HEK293 (cell line): ENCODE measurements at regions not wholly inside any gene's neighbourhood (a gene's known extent, or its start where the extent isn't known, plus 50 kb on each side); places are given as distances from the start of the nearest gene placed in this dataset.

Experiments
- CTCF ChIP-seq: fragments of 450-650 bp; formaldehyde crosslinking; IDR thresholded peaks from 2 replicates; pipeline ENCODE4 v1.5.1; 2016; ENCODE audit warnings: missing biosample characterization, missing genetic modification characterization
- RBAK ChIP-seq: fragments of 450-650 bp; formaldehyde crosslinking; IDR thresholded peaks from 2 replicates; pipeline ENCODE4 v1.5.1; 2016; ENCODE audit warnings: missing biosample characterization, missing genetic modification characterization
- SP2 ChIP-seq: fragments of 450-650 bp; formaldehyde crosslinking; IDR thresholded peaks from 2 replicates; pipeline ENCODE4 v1.5.1; 2016; ENCODE audit warnings: missing biosample characterization, missing genetic modification characterization
- TCF7L2 ChIP-seq: IDR thresholded peaks from 2 replicates; pipeline ENCODE4 v1.6.1; 2011; ENCODE audit warnings: low read depth, mild to moderate bottlenecking, inconsistent platforms, low read length, moderate library complexity, borderline replicate concordance
- ZNF121 ChIP-seq: fragments of 450-650 bp; formaldehyde crosslinking; IDR thresholded peaks from 2 replicates; pipeline ENCODE4 v1.5.1; 2016; ENCODE audit warnings: missing biosample characterization, missing genetic modification characterization
- ZNF791 ChIP-seq: fragments of 450-650 bp; formaldehyde crosslinking; IDR thresholded peaks from 2 replicates; pipeline ENCODE4 v1.5.1; 2016; ENCODE audit warnings: missing biosample characterization, missing genetic modification characterization
- TF ChIP-seq, protein P1 (sequence below): fragments of 450-650 bp; formaldehyde crosslinking; IDR thresholded peaks from 2 replicates; pipeline ENCODE4 v1.5.1; 2016; ENCODE audit warnings: missing biosample characterization, missing genetic modification characterization
- TF ChIP-seq, protein P2 (sequence below): fragments of 450-650 bp; formaldehyde crosslinking; IDR thresholded peaks from 2 replicates; pipeline ENCODE4 v1.5.1; 2016; ENCODE audit warnings: missing biosample characterization, missing genetic modification characterization
- TF ChIP-seq, protein P3 (sequence below): fragments of 450-650 bp; formaldehyde crosslinking; IDR thresholded peaks from 2 replicates; pipeline ENCODE4 v1.5.1; 2016; ENCODE audit warnings: missing biosample characterization, missing genetic modification characterization
- TF ChIP-seq, protein P4 (sequence below): fragments of 450-650 bp; formaldehyde crosslinking; IDR thresholded peaks from 2 replicates; pipeline ENCODE4 v1.5.1; 2016; ENCODE audit warnings: missing biosample characterization, missing genetic modification characterization

DNA sequence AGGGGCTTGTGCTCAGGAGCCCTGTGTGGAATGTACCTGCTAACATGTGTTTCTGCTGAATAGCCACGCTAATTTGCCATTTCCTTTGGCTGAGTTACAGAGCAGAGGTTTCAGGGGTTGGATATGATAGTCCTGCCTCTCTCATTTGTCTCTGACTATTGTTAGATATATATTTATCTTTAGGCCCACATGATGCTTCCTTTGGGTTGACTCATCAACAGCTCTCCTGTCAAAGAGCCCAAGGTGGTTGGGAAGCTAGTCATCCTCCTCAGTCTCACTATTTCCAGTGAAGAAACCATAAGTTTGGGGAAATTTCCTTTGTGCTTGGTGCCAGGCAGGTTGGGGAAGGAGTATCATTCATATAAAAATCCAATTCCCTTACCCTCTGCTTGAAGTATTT, 1194.6 kb downstream of the ZPLD1 start:
- TF ChIP-seq CTCF (tag by site-specific recombination) = no peak
- no peak for TF ChIP-seq ZNF121 (tag by site-specific recombination)
- TF ChIP-seq, protein P1, sequence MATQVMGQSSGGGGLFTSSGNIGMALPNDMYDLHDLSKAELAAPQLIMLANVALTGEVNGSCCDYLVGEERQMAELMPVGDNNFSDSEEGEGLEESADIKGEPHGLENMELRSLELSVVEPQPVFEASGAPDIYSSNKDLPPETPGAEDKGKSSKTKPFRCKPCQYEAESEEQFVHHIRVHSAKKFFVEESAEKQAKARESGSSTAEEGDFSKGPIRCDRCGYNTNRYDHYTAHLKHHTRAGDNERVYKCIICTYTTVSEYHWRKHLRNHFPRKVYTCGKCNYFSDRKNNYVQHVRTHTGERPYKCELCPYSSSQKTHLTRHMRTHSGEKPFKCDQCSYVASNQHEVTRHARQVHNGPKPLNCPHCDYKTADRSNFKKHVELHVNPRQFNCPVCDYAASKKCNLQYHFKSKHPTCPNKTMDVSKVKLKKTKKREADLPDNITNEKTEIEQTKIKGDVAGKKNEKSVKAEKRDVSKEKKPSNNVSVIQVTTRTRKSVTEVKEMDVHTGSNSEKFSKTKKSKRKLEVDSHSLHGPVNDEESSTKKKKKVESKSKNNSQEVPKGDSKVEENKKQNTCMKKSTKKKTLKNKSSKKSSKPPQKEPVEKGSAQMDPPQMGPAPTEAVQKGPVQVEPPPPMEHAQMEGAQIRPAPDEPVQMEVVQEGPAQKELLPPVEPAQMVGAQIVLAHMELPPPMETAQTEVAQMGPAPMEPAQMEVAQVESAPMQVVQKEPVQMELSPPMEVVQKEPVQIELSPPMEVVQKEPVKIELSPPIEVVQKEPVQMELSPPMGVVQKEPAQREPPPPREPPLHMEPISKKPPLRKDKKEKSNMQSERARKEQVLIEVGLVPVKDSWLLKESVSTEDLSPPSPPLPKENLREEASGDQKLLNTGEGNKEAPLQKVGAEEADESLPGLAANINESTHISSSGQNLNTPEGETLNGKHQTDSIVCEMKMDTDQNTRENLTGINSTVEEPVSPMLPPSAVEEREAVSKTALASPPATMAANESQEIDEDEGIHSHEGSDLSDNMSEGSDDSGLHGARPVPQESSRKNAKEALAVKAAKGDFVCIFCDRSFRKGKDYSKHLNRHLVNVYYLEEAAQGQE (tag by site-specific recombination) = no peak
- TF ChIP-seq, protein P2, sequence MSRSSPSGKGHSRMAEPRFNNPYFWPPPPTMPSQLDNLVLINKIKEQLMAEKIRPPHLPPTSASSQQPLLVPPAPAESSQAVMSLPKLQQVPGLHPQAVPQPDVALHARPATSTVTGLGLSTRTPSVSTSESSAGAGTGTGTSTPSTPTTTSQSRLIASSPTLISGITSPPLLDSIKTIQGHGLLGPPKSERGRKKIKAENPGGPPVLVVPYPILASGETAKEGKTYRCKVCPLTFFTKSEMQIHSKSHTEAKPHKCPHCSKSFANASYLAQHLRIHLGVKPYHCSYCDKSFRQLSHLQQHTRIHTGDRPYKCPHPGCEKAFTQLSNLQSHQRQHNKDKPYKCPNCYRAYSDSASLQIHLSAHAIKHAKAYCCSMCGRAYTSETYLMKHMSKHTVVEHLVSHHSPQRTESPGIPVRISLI (tag by site-specific recombination) = no peak
- TF ChIP-seq ZNF791 (tag by site-specific recombination) = no peak
- no peak for TF ChIP-seq RBAK
- TF ChIP-seq TCF7L2 = no peak
- TF ChIP-seq, protein P3, sequence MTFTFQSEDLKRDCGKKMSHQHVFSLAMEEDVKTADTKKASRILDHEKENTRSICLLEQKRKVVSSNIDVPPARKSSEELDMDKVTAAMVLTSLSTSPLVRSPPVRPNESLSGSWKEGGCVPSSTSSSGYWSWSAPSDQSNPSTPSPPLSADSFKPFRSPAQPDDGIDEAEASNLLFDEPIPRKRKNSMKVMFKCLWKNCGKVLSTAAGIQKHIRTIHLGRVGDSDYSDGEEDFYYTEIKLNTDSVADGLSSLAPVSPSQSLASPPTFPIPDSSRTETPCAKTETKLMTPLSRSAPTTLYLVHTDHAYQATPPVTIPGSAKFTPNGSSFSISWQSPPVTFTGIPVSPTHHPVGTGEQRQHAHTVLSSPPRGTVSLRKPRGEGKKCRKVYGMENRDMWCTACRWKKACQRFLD (tag by site-specific recombination) = no peak
- TF ChIP-seq, protein P4, sequence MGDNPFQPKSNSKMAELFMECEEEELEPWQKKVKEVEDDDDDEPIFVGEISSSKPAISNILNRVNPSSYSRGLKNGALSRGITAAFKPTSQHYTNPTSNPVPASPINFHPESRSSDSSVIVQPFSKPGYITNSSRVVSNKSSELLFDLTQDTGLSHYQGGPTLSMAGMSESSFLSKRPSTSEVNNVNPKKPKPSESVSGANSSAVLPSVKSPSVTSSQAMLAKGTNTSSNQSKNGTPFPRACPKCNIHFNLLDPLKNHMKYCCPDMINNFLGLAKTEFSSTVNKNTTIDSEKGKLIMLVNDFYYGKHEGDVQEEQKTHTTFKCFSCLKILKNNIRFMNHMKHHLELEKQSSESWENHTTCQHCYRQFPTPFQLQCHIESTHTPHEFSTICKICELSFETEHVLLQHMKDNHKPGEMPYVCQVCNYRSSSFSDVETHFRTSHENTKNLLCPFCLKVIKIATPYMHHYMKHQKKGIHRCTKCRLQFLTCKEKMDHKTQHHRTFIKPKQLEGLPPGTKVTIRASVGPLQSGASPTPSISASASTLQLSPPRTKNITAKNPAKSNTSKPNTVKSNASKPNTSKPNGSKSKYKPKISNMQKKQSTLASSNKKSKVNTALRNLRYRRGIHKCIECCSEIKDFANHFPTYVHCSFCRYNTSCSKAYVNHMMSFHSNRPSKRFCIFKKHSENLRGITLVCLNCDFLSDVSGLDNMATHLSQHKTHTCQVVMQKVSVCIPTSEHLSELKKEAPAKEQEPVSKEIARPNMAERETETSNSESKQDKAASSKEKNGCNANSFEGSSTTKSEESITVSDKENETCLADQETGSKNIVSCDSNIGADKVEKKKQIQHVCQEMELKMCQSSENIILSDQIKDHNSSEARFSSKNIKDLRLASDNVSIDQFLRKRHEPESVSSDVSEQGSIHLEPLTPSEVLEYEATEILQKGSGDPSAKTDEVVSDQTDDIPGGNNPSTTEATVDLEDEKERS = no peak
- no peak for TF ChIP-seq SP2 (tag by site-specific recombination)
